IPS DF 6.9 (cell line): ENCODE measurements at regions not wholly inside any gene's neighbourhood (a gene's known extent, or its start where the extent isn't known, plus 50 kb on each side); places are given as distances from the start of the nearest gene placed in this dataset.
"Not testable (repeated sequence)": the region's sequence is repeated elsewhere in the genome, so short reads cannot be mapped to it uniquely, and the experiment has no call there.

Source experiments
- DNase-seq: peaks from one replicate; pipeline ENCODE4 v3.0.0-alpha.2; 2013; ENCODE audit warnings: low read depth, low spot score
- H3K27ac ChIP-seq: one replicate; pipeline ENCODE4 v1.5.1; 2013; ENCODE audit warnings: low read length, control low read depth
- H3K27me3 ChIP-seq: 2 replicates; pipeline ENCODE4 v1.6.1; 2013; ENCODE audit warnings: mild to moderate bottlenecking, low read length; ENCODE audit not compliant: control insufficient read depth, insufficient read depth
- H3K36me3 ChIP-seq: 2 replicates; pipeline ENCODE4 v1.6.1; 2013; ENCODE audit warnings: low read length; ENCODE audit not compliant: control insufficient read depth, insufficient read depth
- H3K4me1 ChIP-seq: 2 replicates; pipeline ENCODE4 v1.6.1; 2013; ENCODE audit warnings: low read length; ENCODE audit not compliant: control insufficient read depth, insufficient read depth
- H3K4me3 ChIP-seq: 2 replicates; pipeline ENCODE4 v1.5.1; 2013; ENCODE audit warnings: mild to moderate bottlenecking, low read length
- H3K9me3 ChIP-seq: 2 replicates; pipeline ENCODE4 v1.6.1; 2013; ENCODE audit warnings: low read length, inconsistent platforms; ENCODE audit not compliant: control insufficient read depth, insufficient read depth
- WGBS: extraction: QIAGEN DNeasy Blood & Tissue Kit; methylation state at CpG from one replicate; pipeline ENCODE4 v1.1.7; 2013; ENCODE audit warnings: mixed read lengths, missing lambda C conversion rate; ENCODE audit not compliant: insufficient read length, insufficient coverage; 5-methylcytosine and 5-hydroxymethylcytosine counted together

DNA sequence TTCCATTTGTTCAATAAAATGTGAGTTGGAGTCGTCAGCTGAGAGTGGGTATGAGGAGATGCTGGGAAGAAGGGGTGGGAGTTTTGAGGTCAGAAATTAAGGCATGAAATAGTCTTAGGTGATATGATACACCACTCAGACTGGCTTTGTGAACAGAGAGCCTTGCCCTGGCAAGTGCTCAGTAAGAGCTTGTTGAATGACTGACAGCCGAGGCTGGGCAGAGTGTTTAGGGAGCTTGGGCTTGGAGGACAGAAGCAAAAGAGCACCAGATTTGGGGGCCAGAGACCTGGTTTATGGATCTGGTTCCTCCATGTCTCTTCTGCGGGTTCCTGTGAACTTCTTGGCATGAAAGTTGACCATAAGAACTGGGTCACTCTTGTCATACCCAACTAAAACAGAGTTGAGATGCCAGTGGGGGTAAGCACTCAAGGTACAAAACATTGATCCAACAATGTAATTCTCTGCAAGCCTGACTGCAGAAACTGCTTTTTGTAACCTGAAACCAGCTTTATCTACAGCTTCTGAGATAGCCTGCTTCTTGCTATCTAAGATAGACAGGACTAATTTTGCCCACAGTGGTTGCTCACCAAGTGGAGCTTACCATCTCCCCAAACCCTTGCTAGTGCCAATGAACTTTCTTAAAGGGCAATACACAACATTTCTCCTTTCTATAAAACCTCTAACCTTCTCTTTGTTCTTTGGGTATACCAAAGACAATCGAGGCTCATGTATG lies 126.4 kb downstream of the TENT5C start:
- no CpG with 5 or more reads among the region's 4 CpGs for WGBS
- DNase-seq: no peak
- Histone ChIP-seq H3K27ac (no peak overlapping the region), H3K36me3 (no peaks in the 10 kb centered on the region), H3K27me3 (no peaks in the 10 kb centered on the region), H3K4me1 (no peaks in the 10 kb centered on the region), H3K9me3 (no peaks in the 10 kb centered on the region), H3K4me3 (no peak overlapping the region)

DNA sequence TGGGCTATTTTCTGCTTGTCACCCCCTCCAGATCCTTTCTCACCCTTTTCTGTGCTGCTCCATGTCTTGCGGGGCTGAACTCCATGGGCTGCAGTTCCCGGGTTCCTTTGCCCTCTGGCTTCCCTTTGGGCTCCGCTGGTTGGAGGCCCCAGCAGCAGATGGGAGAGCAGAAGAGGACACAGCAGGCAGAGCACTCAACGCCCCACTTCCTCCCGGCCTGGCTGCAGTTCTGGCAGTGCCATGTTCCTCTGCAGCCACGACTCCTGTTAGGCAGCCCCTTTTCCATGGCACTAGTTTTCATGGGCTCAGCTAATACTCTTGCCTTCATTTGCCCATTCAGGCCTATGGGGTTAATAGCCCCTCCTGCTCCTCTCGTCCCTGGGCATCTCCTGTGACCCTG lies 127.1 kb downstream of the TENT5C start:
- Histone ChIP-seq H3K27ac (no peak overlapping the region), H3K4me1 (no peaks in the 10 kb centered on the region), H3K36me3 (no peaks in the 10 kb centered on the region), H3K4me3 (no peak overlapping the region), H3K9me3 (no peaks in the 10 kb centered on the region), H3K27me3 (no peaks in the 10 kb centered on the region)
- no peak for DNase-seq
- WGBS: no CpG with 5 or more reads among the region's 7 CpGs

- Histone ChIP-seq H3K4me3 (no peak overlapping the region), H3K4me1 (no peaks in the 10 kb centered on the region), H3K36me3 (no peaks in the 10 kb centered on the region), H3K9me3 (no peaks in the 10 kb centered on the region), H3K27me3 (no peaks in the 10 kb centered on the region), H3K27ac (no peak overlapping the region)
- no CpG with 5 or more reads among the region's 3 CpGs for WGBS
- DNase-seq: no peak
Observed at GRCh38 chr1:117734403-117734802, 128.6 kb downstream of the TENT5C start.

GRCh38 chr1:117735045-117735992 lies 129.5 kb downstream of the TENT5C start:
- WGBS: no CpG with 5 or more reads among the region's 2 CpGs
- Histone ChIP-seq H3K27me3 (no peaks in the 10 kb centered on the region), H3K36me3 (no peaks in the 10 kb centered on the region), H3K4me3 (no peak overlapping the region), H3K9me3 (no peaks in the 10 kb centered on the region), H3K4me1 (no peaks in the 10 kb centered on the region), H3K27ac (no peak overlapping the region)
- no peak for DNase-seq

- H3K4me3 ChIP-seq: no peak overlapping the region
- H3K27me3 ChIP-seq: no peaks in the 10 kb centered on the region
- no peaks in the 10 kb centered on the region for H3K4me1 ChIP-seq
- no peaks in the 10 kb centered on the region for H3K36me3 ChIP-seq
- DNase-seq: no peak
- no peaks in the 10 kb centered on the region for H3K9me3 ChIP-seq
- no CpG with 5 or more reads among the region's 1 CpG for WGBS
- no peak overlapping the region for H3K27ac ChIP-seq
Observed at GRCh38 chr1:117739504-117739903, 133.7 kb downstream of the TENT5C start.

DNA sequence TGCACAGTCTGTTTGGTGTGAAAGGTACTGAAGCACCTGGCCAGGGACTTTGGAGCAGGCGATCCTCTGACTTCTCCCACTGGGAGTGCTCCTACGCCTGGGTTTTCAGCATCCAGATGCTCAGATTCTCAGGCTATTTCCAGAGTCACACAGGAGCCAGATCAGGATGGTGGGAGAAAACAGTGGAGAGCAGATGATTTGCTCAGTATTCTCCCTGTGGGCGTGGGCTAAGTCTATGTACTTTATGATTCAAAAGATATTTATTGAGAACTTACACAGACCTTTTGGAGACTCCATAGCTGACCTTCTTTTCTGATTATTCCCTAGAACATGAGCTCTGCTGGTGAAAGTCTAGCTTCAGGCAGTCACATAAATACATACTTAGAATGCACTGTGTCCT lies 134.6 kb downstream of the TENT5C start:
- Histone ChIP-seq H3K36me3 (no peaks in the 10 kb centered on the region), H3K4me1 (no peaks in the 10 kb centered on the region), H3K27me3 (no peaks in the 10 kb centered on the region)

GRCh38 chr1:117746565-117746964 lies 140.7 kb downstream of the TENT5C start:
- not testable (repeated sequence) for H3K9me3 ChIP-seq, H3K4me3 ChIP-seq, H3K27me3 ChIP-seq, H3K36me3 ChIP-seq, DNase-seq, H3K27ac ChIP-seq, H3K4me1 ChIP-seq

More for the DNA sequence above, 134.6 kb downstream of the TENT5C start:
- H3K4me3 ChIP-seq: no peak overlapping the region
- no peak overlapping the region for H3K27ac ChIP-seq
- no peaks in the 10 kb centered on the region for H3K9me3 ChIP-seq
- DNase-seq: no peak
- no CpG with 5 or more reads among the region's 3 CpGs for WGBS

DNA sequence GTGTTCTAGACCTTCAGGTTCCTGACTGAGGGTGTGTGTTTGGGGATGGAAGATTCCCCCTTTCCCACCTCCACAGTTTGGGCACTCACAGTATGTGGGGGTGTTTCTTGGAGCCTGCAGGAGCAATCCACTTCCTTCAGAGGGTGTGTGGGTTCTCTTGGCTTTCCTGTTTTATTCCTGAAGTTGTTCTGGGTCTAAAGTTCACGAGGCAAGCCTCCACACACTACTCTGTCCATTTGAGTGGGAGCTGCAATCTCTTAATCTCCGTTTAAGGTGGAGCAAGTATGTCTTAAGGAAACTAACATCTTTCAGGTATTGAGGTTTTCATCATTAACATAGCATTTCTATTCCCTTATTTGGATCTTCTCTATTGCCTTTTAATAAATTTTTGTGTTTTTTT lies 141.8 kb downstream of the TENT5C start:
- H3K4me1 ChIP-seq: no peaks in the 10 kb centered on the region
- H3K9me3 ChIP-seq: no peaks in the 10 kb centered on the region
- no CpG with 5 or more reads among the region's 2 CpGs for WGBS
- H3K27ac ChIP-seq: no peak overlapping the region
- H3K36me3 ChIP-seq: no peaks in the 10 kb centered on the region
- DNase-seq: no peak
- no peaks in the 10 kb centered on the region for H3K27me3 ChIP-seq
- no peak overlapping the region for H3K4me3 ChIP-seq

- no peaks in the 10 kb centered on the region for H3K36me3 ChIP-seq
- no peaks in the 10 kb centered on the region for H3K27me3 ChIP-seq
- no peak overlapping the region for H3K27ac ChIP-seq
- no peaks in the 10 kb centered on the region for H3K4me1 ChIP-seq
- H3K9me3 ChIP-seq: no peaks in the 10 kb centered on the region
- DNase-seq: no peak
- no CpG with 5 or more reads among the region's 2 CpGs for WGBS
- no peak overlapping the region for H3K4me3 ChIP-seq
Observed at GRCh38 chr1:117751321-117751720, 145.5 kb downstream of the TENT5C start.

DNA sequence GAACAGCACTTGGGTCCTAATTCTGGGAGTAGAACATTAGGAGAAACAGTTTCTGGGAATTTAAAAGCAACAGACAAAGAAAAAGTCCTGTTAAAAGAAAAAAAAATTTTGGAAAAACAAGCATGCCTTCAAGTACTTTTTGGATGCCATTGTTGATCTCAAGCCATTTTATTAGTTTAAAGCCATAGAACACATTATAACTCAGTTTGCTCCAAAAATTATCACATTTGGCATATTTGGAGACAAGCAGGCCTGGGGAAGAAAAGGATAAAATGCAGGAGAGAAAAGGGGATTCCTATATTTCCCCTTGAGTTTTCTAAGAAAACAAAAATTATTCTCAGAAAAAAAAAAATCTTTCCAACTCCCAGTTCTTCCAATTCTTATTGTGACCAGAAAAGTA lies 146.8 kb downstream of the TENT5C start:
- no peak for DNase-seq
- no peak overlapping the region for H3K27ac ChIP-seq
- H3K36me3 ChIP-seq: no peaks in the 10 kb centered on the region
- no peaks in the 10 kb centered on the region for H3K27me3 ChIP-seq
- H3K9me3 ChIP-seq: no peaks in the 10 kb centered on the region
- no peaks in the 10 kb centered on the region for H3K4me1 ChIP-seq
- H3K4me3 ChIP-seq: no peak overlapping the region
